Erythroblast (primary cell): ENCODE measurements at regions not wholly inside any gene's neighbourhood (a gene's known extent, or its start where the extent isn't known, plus 50 kb on each side); places are given as distances from the start of the nearest gene placed in this dataset.
"Not testable (repeated sequence)": the region's sequence is repeated elsewhere in the genome, so short reads cannot be mapped to it uniquely, and the experiment has no call there.

Experiments
- GATA1 ChIP-seq: IDR thresholded peaks from 2 replicates; pipeline ENCODE4 v1.6.1; 2011; ENCODE audit warnings: low read depth, mild to moderate bottlenecking, control low read depth, low read length, moderate library complexity
- POLR2A ChIP-seq: IDR thresholded peaks from 2 replicates; pipeline ENCODE4 v1.6.1; 2011; ENCODE audit warnings: mild to moderate bottlenecking, low read length

GRCh38 chr1:117716030-117716429 lies 110.2 kb downstream of the TENT5C start:
- TF ChIP-seq POLR2A, GATA1: not testable (repeated sequence)
